ENCODE measurements at regions not wholly inside any gene's neighbourhood (a gene's known extent, or its start where the extent isn't known, plus 50 kb on each side); places are given as distances from the start of the nearest gene placed in this dataset.

GRCh38 chr6:156379392-156380289 lies 397.5 kb upstream of the ARID1B start:
- no peak for DNase-seq (ENCODE audit: low read depth in 3 of 3)

- no peak for DNase-seq (ENCODE audit: low read depth in 3 of 3)
Observed at GRCh38 chr6:156378853-156379252, 398.3 kb upstream of the ARID1B start.

GRCh38 chr6:156376091-156376490 lies 401.1 kb upstream of the ARID1B start:
- DNase-seq (ENCODE audit: low read depth in 3 of 3) = no peak

GRCh38 chr6:156359912-156360311 lies 417.3 kb upstream of the ARID1B start:
- no peak for DNase-seq (ENCODE audit: low read depth in 3 of 3)

- no peak for DNase-seq (ENCODE audit: low read depth in 3 of 3)
Observed at GRCh38 chr6:156352861-156353260, 424.3 kb upstream of the ARID1B start.

- DNase-seq (ENCODE audit: low read depth in 3 of 3) = no peak
Observed at GRCh38 chr6:156351346-156351966, 425.7 kb upstream of the ARID1B start.

- DNase-seq (ENCODE audit: low read depth in 3 of 3) = no peak
Observed at GRCh38 chr6:156350337-156350736, 426.8 kb upstream of the ARID1B start.

GRCh38 chr6:156348849-156349248 lies 428.3 kb upstream of the ARID1B start:
- DNase-seq (ENCODE audit: low read depth in 3 of 3) = no peak

- no peak for DNase-seq (ENCODE audit: low read depth in 3 of 3)
Observed at GRCh38 chr6:156348424-156348823, 428.8 kb upstream of the ARID1B start.

- no peak for DNase-seq (ENCODE audit: low read depth in 3 of 3)
Observed at GRCh38 chr6:156347656-156348055, 429.5 kb upstream of the ARID1B start.

GRCh38 chr6:156347246-156347645 lies 429.9 kb upstream of the ARID1B start:
- DNase-seq (ENCODE audit: low read depth in 3 of 3) = no peak

GRCh38 chr6:156345700-156346099 lies 431.5 kb upstream of the ARID1B start:
- DNase-seq (ENCODE audit: low read depth in 3 of 3) = no peak

- DNase-seq (ENCODE audit: low read depth in 3 of 3) = no peak
Observed at GRCh38 chr6:156344491-156344890, 432.7 kb upstream of the ARID1B start.

- no peak for DNase-seq (ENCODE audit: low read depth in 3 of 3)
Observed at GRCh38 chr6:156337801-156338200, 439.4 kb upstream of the ARID1B start.

GRCh38 chr6:156336733-156337132 lies 440.4 kb upstream of the ARID1B start:
- DNase-seq (ENCODE audit: low read depth in 3 of 3) = no peak

- no peak for DNase-seq (ENCODE audit: low read depth in 3 of 3)
Observed at GRCh38 chr6:156336089-156336488, 441.1 kb upstream of the ARID1B start.

GRCh38 chr6:156334966-156335365 lies 442.2 kb upstream of the ARID1B start:
- no peak for DNase-seq (ENCODE audit: low read depth in 3 of 3)

- DNase-seq (ENCODE audit: low read depth in 3 of 3) = no peak
Observed at GRCh38 chr6:156319707-156320106, 457.5 kb upstream of the ARID1B start.

- no peak for DNase-seq (ENCODE audit: low read depth in 3 of 3)
Observed at GRCh38 chr6:156316583-156317125, 460.5 kb upstream of the ARID1B start.

- no peak for DNase-seq (ENCODE audit: low read depth in 3 of 3)
Observed at GRCh38 chr6:156315146-156315545, 462.0 kb upstream of the ARID1B start.

GRCh38 chr6:156313037-156313436 lies 464.1 kb upstream of the ARID1B start:
- DNase-seq (ENCODE audit: low read depth in 3 of 3) = no peak

- DNase-seq (ENCODE audit: low read depth in 3 of 3) = no peak
Observed at GRCh38 chr6:156311291-156311690, 465.9 kb upstream of the ARID1B start.

GRCh38 chr6:156310701-156311100 lies 466.5 kb upstream of the ARID1B start:
- DNase-seq (ENCODE audit: low read depth in 3 of 3) = no peak
